ENCODE measurements at regions not wholly inside any gene's neighbourhood (a gene's known extent, or its start where the extent isn't known, plus 50 kb on each side); places are given as distances from the start of the nearest gene placed in this dataset.

DNA sequence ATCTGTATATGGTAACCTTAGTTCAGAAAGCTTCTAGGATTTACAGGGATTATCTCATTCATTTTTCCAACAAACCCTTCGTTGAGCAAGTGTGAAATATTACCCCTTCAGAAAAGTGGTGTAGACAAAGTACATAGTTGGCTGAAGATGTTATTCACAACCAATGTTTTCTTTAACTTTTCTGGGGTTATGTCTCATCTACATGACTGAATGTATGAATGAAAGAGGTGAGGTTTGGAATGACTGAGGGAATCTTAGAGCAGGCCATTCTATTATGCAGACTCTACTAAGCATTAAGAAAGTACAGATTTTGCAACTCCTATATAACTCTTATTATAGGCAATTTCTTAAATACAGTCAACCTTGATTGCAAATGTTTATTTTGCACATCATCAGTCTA, 167.2 kb downstream of the NDFIP2 start:
- DNase-seq (ENCODE audit: low spot score): no peak
- 77% methylated on average over 1 of the region's 1 CpG for WGBS
- Histone ChIP-seq H3K9me3 (ENCODE audit: control insufficient read depth in 4 of 4, low read length in 3 of 4) (no peaks in the 10 kb centered on the region), H3K4me1 (ENCODE audit: control insufficient read depth in 4 of 4, insufficient read depth in 4 of 4, low read length in 3 of 4) (no peaks in the 10 kb centered on the region), H3K36me3 (ENCODE audit: control insufficient read depth in 4 of 4, insufficient read depth in 3 of 4, low read depth in 1 of 4, low read length in 3 of 4) (no peaks in the 10 kb centered on the region), H3K9ac (ENCODE audit: low read depth in 1 of 2, low read length in 2 of 2) (no peak overlapping the region), H3K27ac (ENCODE audit: low read depth in 1 of 2, low read length in 2 of 2) (no peak overlapping the region), H3K27me3 (ENCODE audit: control insufficient read depth in 4 of 4, insufficient read depth in 4 of 4, low read length in 3 of 4) (no peaks in the 10 kb centered on the region), H3K4me3 (ENCODE audit: low read depth in 1 of 3, low read length in 3 of 3) (no peak overlapping the region)
- TF ChIP-seq RAD21 (IDR thresholded peaks at IDR 0.05): no peak
- TF ChIP-seq, protein P1, sequence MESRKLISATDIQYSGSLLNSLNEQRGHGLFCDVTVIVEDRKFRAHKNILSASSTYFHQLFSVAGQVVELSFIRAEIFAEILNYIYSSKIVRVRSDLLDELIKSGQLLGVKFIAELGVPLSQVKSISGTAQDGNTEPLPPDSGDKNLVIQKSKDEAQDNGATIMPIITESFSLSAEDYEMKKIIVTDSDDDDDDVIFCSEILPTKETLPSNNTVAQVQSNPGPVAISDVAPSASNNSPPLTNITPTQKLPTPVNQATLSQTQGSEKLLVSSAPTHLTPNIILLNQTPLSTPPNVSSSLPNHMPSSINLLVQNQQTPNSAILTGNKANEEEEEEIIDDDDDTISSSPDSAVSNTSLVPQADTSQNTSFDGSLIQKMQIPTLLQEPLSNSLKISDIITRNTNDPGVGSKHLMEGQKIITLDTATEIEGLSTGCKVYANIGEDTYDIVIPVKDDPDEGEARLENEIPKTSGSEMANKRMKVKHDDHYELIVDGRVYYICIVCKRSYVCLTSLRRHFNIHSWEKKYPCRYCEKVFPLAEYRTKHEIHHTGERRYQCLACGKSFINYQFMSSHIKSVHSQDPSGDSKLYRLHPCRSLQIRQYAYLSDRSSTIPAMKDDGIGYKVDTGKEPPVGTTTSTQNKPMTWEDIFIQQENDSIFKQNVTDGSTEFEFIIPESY (IDR thresholded peaks at IDR 0.05): no peak
- TF ChIP-seq YY1 (IDR thresholded peaks at IDR 0.05): no peak
- no peak for TF ChIP-seq JUND (IDR thresholded peaks at IDR 0.05)
- no peak for TF ChIP-seq EGR1 (IDR thresholded peaks at IDR 0.05; ENCODE audit: low read depth in 2 of 2)
- TF ChIP-seq, protein P2, sequence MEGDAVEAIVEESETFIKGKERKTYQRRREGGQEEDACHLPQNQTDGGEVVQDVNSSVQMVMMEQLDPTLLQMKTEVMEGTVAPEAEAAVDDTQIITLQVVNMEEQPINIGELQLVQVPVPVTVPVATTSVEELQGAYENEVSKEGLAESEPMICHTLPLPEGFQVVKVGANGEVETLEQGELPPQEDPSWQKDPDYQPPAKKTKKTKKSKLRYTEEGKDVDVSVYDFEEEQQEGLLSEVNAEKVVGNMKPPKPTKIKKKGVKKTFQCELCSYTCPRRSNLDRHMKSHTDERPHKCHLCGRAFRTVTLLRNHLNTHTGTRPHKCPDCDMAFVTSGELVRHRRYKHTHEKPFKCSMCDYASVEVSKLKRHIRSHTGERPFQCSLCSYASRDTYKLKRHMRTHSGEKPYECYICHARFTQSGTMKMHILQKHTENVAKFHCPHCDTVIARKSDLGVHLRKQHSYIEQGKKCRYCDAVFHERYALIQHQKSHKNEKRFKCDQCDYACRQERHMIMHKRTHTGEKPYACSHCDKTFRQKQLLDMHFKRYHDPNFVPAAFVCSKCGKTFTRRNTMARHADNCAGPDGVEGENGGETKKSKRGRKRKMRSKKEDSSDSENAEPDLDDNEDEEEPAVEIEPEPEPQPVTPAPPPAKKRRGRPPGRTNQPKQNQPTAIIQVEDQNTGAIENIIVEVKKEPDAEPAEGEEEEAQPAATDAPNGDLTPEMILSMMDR (IDR thresholded peaks at IDR 0.05; ENCODE audit: low read depth, low read length, missing input control): no peak
- TF ChIP-seq GABPA (IDR thresholded peaks at IDR 0.05 in 1 of 2, conservative IDR thresholded peaks at IDR 0.05 in 1 of 2): no peak
- TF ChIP-seq, protein P3, sequence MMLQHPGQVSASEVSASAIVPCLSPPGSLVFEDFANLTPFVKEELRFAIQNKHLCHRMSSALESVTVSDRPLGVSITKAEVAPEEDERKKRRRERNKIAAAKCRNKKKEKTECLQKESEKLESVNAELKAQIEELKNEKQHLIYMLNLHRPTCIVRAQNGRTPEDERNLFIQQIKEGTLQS (IDR thresholded peaks at IDR 0.05): no peak
- TF ChIP-seq, protein P4, sequence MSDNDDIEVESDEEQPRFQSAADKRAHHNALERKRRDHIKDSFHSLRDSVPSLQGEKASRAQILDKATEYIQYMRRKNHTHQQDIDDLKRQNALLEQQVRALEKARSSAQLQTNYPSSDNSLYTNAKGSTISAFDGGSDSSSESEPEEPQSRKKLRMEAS (IDR thresholded peaks at IDR 0.05): no peak
- no peak for TF ChIP-seq HNF4G (IDR thresholded peaks at IDR 0.05)

DNA sequence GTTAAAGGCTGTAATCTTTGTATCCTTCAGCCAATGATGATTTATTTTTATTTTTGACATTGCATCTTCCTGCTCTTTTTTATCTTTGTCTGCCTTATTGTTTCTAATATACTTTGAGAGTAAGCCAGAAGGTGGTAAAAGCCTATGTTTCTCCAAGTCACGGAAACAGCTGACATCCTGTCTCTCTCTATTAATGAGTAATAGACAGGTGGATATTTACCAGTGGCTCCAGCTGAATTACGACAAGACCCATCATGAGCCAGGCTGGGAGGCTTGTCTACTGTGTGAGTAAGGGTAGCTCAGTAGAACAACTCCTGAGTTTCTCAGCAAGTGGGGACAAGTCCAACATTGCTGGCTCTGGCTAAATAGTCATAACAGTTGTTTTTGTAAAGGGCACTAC, 166.6 kb downstream of the NDFIP2 start:
- TF ChIP-seq, protein P3 (IDR thresholded peaks at IDR 0.05): no peak
- TF ChIP-seq, protein P2 (IDR thresholded peaks at IDR 0.05; ENCODE audit: low read depth, low read length, missing input control): no peak
- TF ChIP-seq NR2F2 (IDR thresholded peaks at IDR 0.05): no peak
- TF ChIP-seq GABPA (IDR thresholded peaks at IDR 0.05 in 1 of 2, conservative IDR thresholded peaks at IDR 0.05 in 1 of 2): no peak
- TF ChIP-seq HNF4A (conservative IDR thresholded peaks at IDR 0.05): no peak
- Histone ChIP-seq H3K27me3 (ENCODE audit: control insufficient read depth in 4 of 4, insufficient read depth in 4 of 4, low read length in 3 of 4) (no peaks in the 10 kb centered on the region), H3K4me3 (ENCODE audit: low read depth in 1 of 3, low read length in 3 of 3) (no peak overlapping the region), H3K36me3 (ENCODE audit: control insufficient read depth in 4 of 4, insufficient read depth in 3 of 4, low read depth in 1 of 4, low read length in 3 of 4) (no peaks in the 10 kb centered on the region), H3K27ac (ENCODE audit: low read depth in 1 of 2, low read length in 2 of 2) (no peak overlapping the region), H3K4me1 (ENCODE audit: control insufficient read depth in 4 of 4, insufficient read depth in 4 of 4, low read length in 3 of 4) (no peaks in the 10 kb centered on the region), H3K9me3 (ENCODE audit: control insufficient read depth in 4 of 4, low read length in 3 of 4) (no peaks in the 10 kb centered on the region), H3K9ac (ENCODE audit: low read depth in 1 of 2, low read length in 2 of 2) (no peak overlapping the region)
- no peak for DNase-seq (ENCODE audit: low spot score)
- WGBS: 51% methylated on average over 2 of the region's 2 CpGs

Measured in liver (tissue), 8 donors.